H9 (cell line): ENCODE measurements at regions not wholly inside any gene's neighbourhood (a gene's known extent, or its start where the extent isn't known, plus 50 kb on each side); places are given as distances from the start of the nearest gene placed in this dataset.
A peak's percentile ranks its signal among the peaks of the same experiment; 100 is the strongest.

Experiments
- DNase-seq: peaks from one replicate; pipeline ENCODE4 v3.0.0-alpha.2; 2017
- H2AFZ ChIP-seq: one replicate; pipeline ENCODE4 v1.6.1; 2013; ENCODE audit warnings: mild to moderate bottlenecking, low read length, control low read depth, moderate library complexity
- H2AK5ac ChIP-seq: 2 replicates; pipeline ENCODE4 v1.6.1; 2013; ENCODE audit warnings: low read length, control low read depth, mixed read lengths; ENCODE audit not compliant: insufficient read length
- H2BK120ac ChIP-seq: one replicate; pipeline ENCODE4 v1.6.1; 2013; ENCODE audit warnings: low read depth, mild to moderate bottlenecking, low read length, control low read depth, inconsistent platforms; ENCODE audit not compliant: poor library complexity, severe bottlenecking
- H2BK12ac ChIP-seq: 2 replicates; pipeline ENCODE4 v1.6.1; 2013; ENCODE audit warnings: low read length, control low read depth, mixed read lengths, low read depth; ENCODE audit not compliant: insufficient read length
- H2BK15ac ChIP-seq: 2 replicates; pipeline ENCODE4 v1.6.1; 2013; ENCODE audit warnings: low read depth, low read length, control low read depth
- H2BK20ac ChIP-seq: one replicate; pipeline ENCODE4 v1.6.1; 2013; ENCODE audit warnings: low read depth, mild to moderate bottlenecking, low read length, control low read depth, inconsistent platforms; ENCODE audit not compliant: poor library complexity, severe bottlenecking
- H2BK5ac ChIP-seq: 2 replicates; pipeline ENCODE4 v1.6.1; 2013; ENCODE audit warnings: low read length, control low read depth, mixed read lengths; ENCODE audit not compliant: insufficient read length
- H3K14ac ChIP-seq: 2 replicates; pipeline ENCODE4 v1.6.1; 2013; ENCODE audit warnings: low read length, control low read depth; ENCODE audit not compliant: insufficient read depth
- H3K18ac ChIP-seq: 2 replicates; pipeline ENCODE4 v1.6.1; 2013; ENCODE audit warnings: low read depth, mild to moderate bottlenecking, mixed read lengths, low read length, control low read depth; ENCODE audit not compliant: insufficient read length
- H3K23ac ChIP-seq: 2 replicates; pipeline ENCODE4 v1.6.1; 2013; ENCODE audit warnings: low read length, control low read depth, mixed read lengths, low read depth; ENCODE audit not compliant: insufficient read length
- H3K23me2 ChIP-seq: 2 replicates; pipeline ENCODE4 v1.6.1; 2013; ENCODE audit warnings: low read depth, mild to moderate bottlenecking, mixed read lengths, low read length, control low read depth; ENCODE audit not compliant: insufficient read length, poor library complexity, severe bottlenecking
- H3K27ac ChIP-seq: 2 replicates; pipeline ENCODE4 v1.5.1; 2013; ENCODE audit warnings: low read length, control low read depth, mixed read lengths, low read depth; ENCODE audit not compliant: insufficient read length
- H3K27me3 ChIP-seq: 2 replicates; pipeline ENCODE4 v1.6.1; 2013; ENCODE audit warnings: low read length, control low read depth, inconsistent platforms; ENCODE audit not compliant: insufficient read depth
- H3K4ac ChIP-seq: 2 replicates; pipeline ENCODE4 v1.6.1; 2013; ENCODE audit warnings: low read depth, mild to moderate bottlenecking, control low read depth, inconsistent platforms, low read length, moderate library complexity
- H3K4me1 ChIP-seq: 2 replicates; pipeline ENCODE4 v1.6.1; 2013; ENCODE audit warnings: low read length, control low read depth, inconsistent platforms; ENCODE audit not compliant: insufficient read depth
- H3K4me2 ChIP-seq: 2 replicates; pipeline ENCODE4 v1.6.1; 2013; ENCODE audit warnings: low read length, control low read depth, mixed read lengths; ENCODE audit not compliant: insufficient read length, insufficient read depth
- H3K56ac ChIP-seq: 2 replicates; pipeline ENCODE4 v1.6.1; 2013; ENCODE audit warnings: low read depth, mild to moderate bottlenecking, mixed read lengths, low read length, control low read depth; ENCODE audit not compliant: insufficient read length
- H3K79me1 ChIP-seq: 2 replicates; pipeline ENCODE4 v1.6.1; 2013; ENCODE audit warnings: low read depth, mild to moderate bottlenecking, moderate library complexity, low read length, control low read depth, inconsistent platforms; ENCODE audit not compliant: insufficient read depth, poor library complexity, severe bottlenecking
- H3K79me2 ChIP-seq: 2 replicates; pipeline ENCODE4 v1.6.1; 2013; ENCODE audit warnings: low read length, control low read depth, inconsistent platforms; ENCODE audit not compliant: insufficient read depth
- H3K9ac ChIP-seq: 2 replicates; pipeline ENCODE4 v1.6.1; 2013; ENCODE audit warnings: low read length, control low read depth, mixed read lengths; ENCODE audit not compliant: insufficient read length; ENCODE audit errors: extremely low read depth
- H3K9me3 ChIP-seq: one replicate; pipeline ENCODE4 v1.6.1; 2013; ENCODE audit warnings: low read depth, low read length, inconsistent platforms; ENCODE audit not compliant: control insufficient read depth
- H3T11ph ChIP-seq: one replicate; pipeline ENCODE4 v1.6.1; 2013; ENCODE audit warnings: mild to moderate bottlenecking, low read length, control low read depth, inconsistent platforms
- H4K20me1 ChIP-seq: one replicate; pipeline ENCODE4 v1.6.1; 2013; ENCODE audit not compliant: control insufficient read depth, insufficient read length, insufficient read depth
- H4K5ac ChIP-seq: 2 replicates; pipeline ENCODE4 v1.6.1; 2013; ENCODE audit warnings: low read depth, mild to moderate bottlenecking, mixed read lengths, low read length, control low read depth; ENCODE audit not compliant: insufficient read length
- H4K8ac ChIP-seq: replicated peaks from 2 replicates; pipeline ENCODE4 v1.6.1; 2013; ENCODE audit warnings: low read length, control low read depth, mixed read lengths, low read depth; ENCODE audit not compliant: insufficient read length
- H4K91ac ChIP-seq: 2 replicates; pipeline ENCODE4 v1.6.1; 2013; ENCODE audit warnings: low read depth, mild to moderate bottlenecking, moderate library complexity, mixed read lengths, low read length, control low read depth; ENCODE audit not compliant: insufficient read length
- H3K27ac Mint-ChIP-seq, 3 experiments: 2 replicates in 2 of 3; 3 replicates in 1 of 3; pipeline ENCODE4 v1.8.0; 2020 to 2021; ENCODE audit warnings: mixed read lengths in 3 of 3, mild to moderate bottlenecking in 1 of 3, moderate library complexity in 1 of 3
- H3K27me3 Mint-ChIP-seq: 2 replicates; pipeline ENCODE4 v1.8.0; 2021; ENCODE audit warnings: low read depth, mild to moderate bottlenecking, moderate library complexity, mixed read lengths
- H3K36me3 Mint-ChIP-seq, 3 experiments: 2 replicates in 2 of 3; 3 replicates in 1 of 3; pipeline ENCODE4 v1.8.0; 2020 to 2021; ENCODE audit warnings: low read depth in 3 of 3, mixed read lengths in 3 of 3; ENCODE audit not compliant: insufficient read depth in 1 of 3
- H3K4me1 Mint-ChIP-seq, 2 experiments: 2 replicates each; pipeline ENCODE4 v1.8.0; 2020; ENCODE audit warnings: mixed read lengths in 2 of 2
- H3K4me3 Mint-ChIP-seq, 2 experiments: 2 replicates in 1 of 2; 3 replicates in 1 of 2; pipeline ENCODE4 v1.8.0; 2020 to 2021; ENCODE audit warnings: mild to moderate bottlenecking in 2 of 2, mixed read lengths in 2 of 2, moderate library complexity in 1 of 2
- H3K9me3 Mint-ChIP-seq, 2 experiments: 2 replicates in 1 of 2; 3 replicates in 1 of 2; pipeline ENCODE4 v1.8.0; 2020; ENCODE audit warnings: mild to moderate bottlenecking in 2 of 2, mixed read lengths in 2 of 2, moderate library complexity in 1 of 2
- CTCF ChIP-seq: fragments of 200-600 bp; sonication (generic); conservative IDR thresholded peaks from 3 replicates; pipeline ENCODE4 v1.8.0; 2021; ENCODE audit warnings: antibody characterized with exemption, mild to moderate bottlenecking
- WGBS: extraction: QIAGEN DNeasy Blood & Tissue Kit; methylation state at CpG from one replicate; pipeline ENCODE4 v1.1.7; 2013; ENCODE audit warnings: missing lambda C conversion rate, low lambda C conversion rate, mixed read lengths; ENCODE audit not compliant: insufficient read length; ENCODE audit errors: extremely low coverage; 5-methylcytosine and 5-hydroxymethylcytosine counted together

GRCh38 chr5:93010616-93011015 lies 570.4 kb downstream of the NR2F1-AS1 start:
- Histone ChIP-seq H3K14ac (no peak overlapping the region), H2BK5ac (no peak overlapping the region), H3K27ac (no peak overlapping the region), H3K9ac (no peak overlapping the region), H3K56ac (no peak overlapping the region), H3K23ac (no peak overlapping the region), H3K27me3 (no peaks in the 10 kb centered on the region), H3K4me1 (no peaks in the 10 kb centered on the region), H2BK12ac (no peak overlapping the region), H3K23me2 (no peaks in the 10 kb centered on the region), H3K18ac (no peak overlapping the region), H2AK5ac (no peak overlapping the region), H4K5ac (no peak overlapping the region), H3K79me1 (no peaks in the 10 kb centered on the region), H2BK20ac (no peak overlapping the region), H4K8ac (no peak overlapping the region), H3K9me3 (no peaks in the 10 kb centered on the region), H4K91ac (no peak overlapping the region), H3K4me2 (no peak overlapping the region), H4K20me1 (no peaks in the 10 kb centered on the region), H2AFZ (no peak overlapping the region), H2BK15ac (no peak overlapping the region), H2BK120ac (no peak overlapping the region), H3T11ph (no peak overlapping the region), H3K79me2 (no peaks in the 10 kb centered on the region), H3K4ac (no peak overlapping the region)
- Mint-ChIP-seq H3K4me3 (no peak overlapping the region), H3K27me3 (no peaks in the 10 kb centered on the region), H3K9me3 (peaks cover 0 to 4% of the 10 kb centered on the region in 2 experiments; a peak in 3 of 5 replicates), H3K27ac (peak overlapping the region in 1 of 3 experiments; percentile 33; a peak in 1 of 7 replicates), H3K4me1 (peaks cover 16 to 20% of the 10 kb centered on the region in 2 experiments), H3K36me3 (peaks cover 0 to 7% (median 0%) of the 10 kb centered on the region in 3 experiments; a peak in 2 of 7 replicates)
- no peak for TF ChIP-seq CTCF
- DNase-seq = no peak
- WGBS = no CpG with 5 or more reads among the region's 1 CpG
